Uterus (tissue), 3 donors: ENCODE measurements at regions not wholly inside any gene's neighbourhood (a gene's known extent, or its start where the extent isn't known, plus 50 kb on each side); places are given as distances from the start of the nearest gene placed in this dataset.

Source experiments
- DNase-seq, 2 donors: peaks; one replicate each; pipeline ENCODE4 v3.0.0-alpha.2; 2019 to 2020
- H3K27ac ChIP-seq, 2 donors: fragments of 200-600 bp; sonication (generic); 1 replicate in 1 of 2; 2 replicates in 1 of 2; pipeline ENCODE4 v1.5.1; 2016 to 2018
- H3K27me3 ChIP-seq, 2 donors: fragments of 200-600 bp; sonication (generic); one replicate each; pipeline ENCODE4 v1.5.1; 2018 to 2019; ENCODE audit warnings: control low read depth in 1 of 2
- H3K36me3 ChIP-seq, 2 donors: fragments of 200-600 bp; sonication (generic); one replicate each; pipeline ENCODE4 v1.5.1; 2019; ENCODE audit warnings: control low read depth in 1 of 2
- H3K4me1 ChIP-seq, 2 donors: fragments of 200-600 bp; sonication (generic); one replicate each; pipeline ENCODE4 v1.5.1; 2018 to 2019; ENCODE audit warnings: control low read depth in 1 of 2
- H3K4me3 ChIP-seq, 2 donors: fragments of 200-600 bp; sonication (generic); 1 replicate in 1 of 2; 2 replicates in 1 of 2; pipeline ENCODE4 v1.5.1; 2018 to 2019; ENCODE audit warnings: mild to moderate bottlenecking in 1 of 2
- H3K9me3 ChIP-seq, 2 donors: fragments of 200-600 bp; sonication (generic); one replicate each; pipeline ENCODE4 v1.5.1; 2019; ENCODE audit warnings: control low read depth in 1 of 2
- CTCF ChIP-seq, 4 experiments: fragments of 200-600 bp in 2 of 4; fragments of 450-650 bp in 2 of 4; sonication (generic) in 2 of 4; IDR thresholded peaks; one replicate each; pipeline ENCODE4 v1.5.1; 2016 to 2019; ENCODE audit warnings: antibody characterized with exemption in 4 of 4, mild to moderate bottlenecking in 2 of 4, moderate library complexity in 1 of 4
- POLR2A ChIP-seq, 2 donors: fragments of 450-650 bp; IDR thresholded peaks; one replicate each; pipeline ENCODE4 v1.6.1; 2016; ENCODE audit warnings: antibody characterized with exemption in 2 of 2, mild to moderate bottlenecking in 1 of 2, moderate library complexity in 1 of 2
- intact Hi-C: fragments of 100-400 bp; cut with DNase I; formaldehyde crosslinking; loops from one replicate; pipeline ENCODE4 v1.15.1; 2023; ENCODE audit warnings: low total_unique reads
- donor health status: DM: yes; HTN: yes; CAD: no.

DNA sequence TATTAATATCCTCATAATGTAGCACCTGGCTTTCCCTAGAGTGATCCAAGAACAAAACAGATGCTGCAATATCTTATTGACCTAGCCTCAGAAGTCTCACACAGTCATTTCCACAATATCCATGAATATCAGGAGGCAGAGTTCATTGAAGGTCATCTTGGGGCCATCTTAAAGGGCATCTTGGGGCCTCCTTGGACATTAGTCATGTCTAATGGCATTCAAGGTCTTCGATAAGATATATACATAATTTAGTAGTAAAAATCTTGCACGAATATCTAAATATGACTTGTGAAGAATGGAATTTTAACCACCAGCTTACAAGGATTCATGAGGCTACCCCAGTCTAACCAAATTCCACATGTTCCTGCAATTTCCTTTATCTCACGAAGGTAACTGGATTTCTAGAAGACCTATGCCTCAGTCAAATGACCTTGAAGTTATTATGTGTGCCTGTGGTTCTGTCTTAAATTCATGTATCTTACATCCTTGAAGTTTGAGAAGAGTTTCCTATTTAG, 163.6 kb upstream of the SPEF2 start:
- Histone ChIP-seq H3K27me3 (no peaks in the 10 kb centered on the region), H3K27ac (no peak overlapping the region), H3K9me3 (no peaks in the 10 kb centered on the region), H3K4me3 (no peak overlapping the region), H3K36me3 (no peaks in the 10 kb centered on the region), H3K4me1 (no peaks in the 10 kb centered on the region)
- TF ChIP-seq POLR2A (IDR thresholded peaks at IDR 0.05) (no peak), CTCF (IDR thresholded peaks at IDR 0.05) (no peak)
- intact Hi-C loops = no loop called here
- no peak for DNase-seq

GRCh38 chr5:35443803-35444595, 173.7 kb upstream of the SPEF2 start:
- H3K27ac ChIP-seq = no peak overlapping the region
- H3K4me3 ChIP-seq = no peak overlapping the region
- no peaks in the 10 kb centered on the region for H3K27me3 ChIP-seq
- H3K4me1 ChIP-seq = no peaks in the 10 kb centered on the region
- H3K9me3 ChIP-seq = no peaks in the 10 kb centered on the region
- no peaks in the 10 kb centered on the region for H3K36me3 ChIP-seq
- intact Hi-C loops = no loop called here
- DNase-seq = no peak
- TF ChIP-seq POLR2A (IDR thresholded peaks at IDR 0.05) = no peak
- no peak for TF ChIP-seq CTCF (IDR thresholded peaks at IDR 0.05)

- TF ChIP-seq POLR2A (IDR thresholded peaks at IDR 0.05) (no peak), CTCF (IDR thresholded peaks at IDR 0.05) (no peak)
- Histone ChIP-seq H3K36me3 (no peaks in the 10 kb centered on the region), H3K4me3 (no peak overlapping the region), H3K27ac (no peak overlapping the region), H3K27me3 (no peaks in the 10 kb centered on the region), H3K4me1 (no peaks in the 10 kb centered on the region), H3K9me3 (no peaks in the 10 kb centered on the region)
- intact Hi-C loops = no loop called here
- no peak for DNase-seq
Observed at GRCh38 chr5:35442885-35443639, 174.6 kb upstream of the SPEF2 start.

- no peak for TF ChIP-seq CTCF (IDR thresholded peaks at IDR 0.05)
- TF ChIP-seq POLR2A (IDR thresholded peaks at IDR 0.05) = no peak
- Histone ChIP-seq H3K9me3 (no peaks in the 10 kb centered on the region), H3K27ac (no peak overlapping the region), H3K36me3 (no peaks in the 10 kb centered on the region), H3K4me1 (no peaks in the 10 kb centered on the region), H3K4me3 (no peak overlapping the region), H3K27me3 (no peaks in the 10 kb centered on the region)
- intact Hi-C loops = no loop called here
- no peak for DNase-seq
Observed at GRCh38 chr5:35440409-35440808, 177.3 kb upstream of the SPEF2 start.

- Histone ChIP-seq H3K27me3 (no peaks in the 10 kb centered on the region), H3K36me3 (no peaks in the 10 kb centered on the region), H3K4me1 (no peaks in the 10 kb centered on the region), H3K4me3 (no peak overlapping the region), H3K27ac (no peak overlapping the region), H3K9me3 (no peaks in the 10 kb centered on the region)
- intact Hi-C loops = no loop called here
- DNase-seq = no peak
- TF ChIP-seq CTCF (IDR thresholded peaks at IDR 0.05) (no peak), POLR2A (IDR thresholded peaks at IDR 0.05) (no peak)
Observed at GRCh38 chr5:35438786-35439185, 178.9 kb upstream of the SPEF2 start.
